Adrenal gland (tissue), 9 donors: ENCODE measurements at regions not wholly inside any gene's neighbourhood (a gene's known extent, or its start where the extent isn't known, plus 50 kb on each side); places are given as distances from the start of the nearest gene placed in this dataset.

Source experiments
- DNase-seq, 7 donors: peaks; one replicate each; pipeline ENCODE4 v3.0.0-alpha.2; 2019 to 2020
- H3K27ac ChIP-seq, 5 donors: fragments of 200-600 bp; sonication (generic) in 4 of 5; 1 replicate in 3 of 5; 2 replicates in 2 of 5; pipeline versions ENCODE4 v1.5.1 to v1.8.0; 2016 to 2020; ENCODE audit warnings: mild to moderate bottlenecking in 1 of 5
- H3K27me3 ChIP-seq: fragments of 200-600 bp; 2 replicates; pipeline ENCODE4 v1.8.0; 2021
- H3K36me3 ChIP-seq, 2 donors: fragments of 200-600 bp; replicated peaks in 1 of 2; 1 replicate in 1 of 2; 2 replicates in 1 of 2; pipeline versions ENCODE4 v1.5.1 to v1.8.0; 2018 to 2022
- H3K4me1 ChIP-seq, 2 donors: fragments of 200-600 bp; replicated peaks in 1 of 2; 1 replicate in 1 of 2; 2 replicates in 1 of 2; pipeline versions ENCODE4 v1.5.1 to v1.8.0; 2018 to 2021
- H3K4me3 ChIP-seq, 4 donors: fragments of 200-600 bp; sonication (generic) in 3 of 4; one replicate each; pipeline ENCODE4 v1.5.1; 2016 to 2018
- H3K9me3 ChIP-seq, 3 donors: fragments of 200-600 bp; sonication (generic) in 1 of 3; replicated peaks in 1 of 3; 1 replicate in 2 of 3; 2 replicates in 1 of 3; pipeline versions ENCODE4 v1.5.1 to v1.8.0; 2016 to 2021
- POLR2A ChIP-seq, 2 donors: fragments of 450-650 bp; IDR thresholded peaks; one replicate each; pipeline ENCODE4 v1.6.1; 2017; ENCODE audit warnings: antibody characterized with exemption in 2 of 2, mild to moderate bottlenecking in 2 of 2, moderate library complexity in 1 of 2
- WGBS, 4 donors: extraction: QIAGEN DNeasy Blood & Tissue Kit in 2 of 4; methylation state at CpG; one replicate each; pipeline versions ENCODE4 v1.1.5 to v1.1.7; 2013 to 2017; 5-methylcytosine and 5-hydroxymethylcytosine counted together
- intact Hi-C, 2 donors: fragments of 100-400 bp; cut with DNase I; formaldehyde crosslinking; loops; one replicate each; pipeline versions ENCODE4 v1.14.1 to v1.15.0; 2022 to 2023
- TF ChIP-seq, protein P1 (sequence below), 6 experiments: fragments of 450-650 bp in 4 of 6; fragments of 200-600 bp in 2 of 6; sonication (generic) in 1 of 6; IDR thresholded peaks; 1 replicate in 5 of 6; 2 replicates in 1 of 6; pipeline versions ENCODE4 v1.5.1 to v1.8.0; 2016 to 2021; ENCODE audit warnings: antibody characterized with exemption in 6 of 6, mild to moderate bottlenecking in 2 of 6, moderate library complexity in 1 of 6
- donor health status: healthy with polysubstance abuse.
- donor health status: Bipolar disorder and iron deficiency.
- donor health status: DM: yes; HTN: yes; CAD: no.
- donor health status: DM: no; HTN: no; CAD: no.
- donor health status: DM: no; HTN: no; CAD: no.

DNA sequence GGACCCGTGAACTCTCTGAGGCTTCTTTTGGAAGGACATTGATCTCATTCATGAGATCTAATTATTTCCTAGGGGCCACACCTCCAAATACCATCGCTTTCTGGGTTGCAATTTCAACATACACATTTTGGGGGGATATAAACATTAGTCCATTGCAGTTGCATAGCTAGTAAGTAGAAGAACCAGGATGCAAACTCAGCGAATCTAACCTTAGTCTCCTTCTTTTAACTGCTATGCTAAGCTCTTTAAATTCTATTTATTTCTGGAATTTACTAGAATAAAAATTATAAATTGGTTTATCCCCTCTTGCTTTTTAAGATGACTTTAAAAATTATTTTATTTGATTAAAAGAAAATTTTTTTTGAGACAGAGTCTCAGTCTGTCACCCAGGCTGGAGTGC, 232.5 kb upstream of the EEF2KMT start:
- DNase-seq: no peak
- Histone ChIP-seq H3K4me3 (no peak overlapping the region), H3K4me1 (no peaks in the 10 kb centered on the region), H3K36me3 (no peaks in the 10 kb centered on the region), H3K9me3 (no peaks in the 10 kb centered on the region), H3K27me3 (no peaks in the 10 kb centered on the region), H3K27ac (no peak overlapping the region)
- TF ChIP-seq POLR2A (IDR thresholded peaks at IDR 0.05): no peak
- TF ChIP-seq, protein P1, sequence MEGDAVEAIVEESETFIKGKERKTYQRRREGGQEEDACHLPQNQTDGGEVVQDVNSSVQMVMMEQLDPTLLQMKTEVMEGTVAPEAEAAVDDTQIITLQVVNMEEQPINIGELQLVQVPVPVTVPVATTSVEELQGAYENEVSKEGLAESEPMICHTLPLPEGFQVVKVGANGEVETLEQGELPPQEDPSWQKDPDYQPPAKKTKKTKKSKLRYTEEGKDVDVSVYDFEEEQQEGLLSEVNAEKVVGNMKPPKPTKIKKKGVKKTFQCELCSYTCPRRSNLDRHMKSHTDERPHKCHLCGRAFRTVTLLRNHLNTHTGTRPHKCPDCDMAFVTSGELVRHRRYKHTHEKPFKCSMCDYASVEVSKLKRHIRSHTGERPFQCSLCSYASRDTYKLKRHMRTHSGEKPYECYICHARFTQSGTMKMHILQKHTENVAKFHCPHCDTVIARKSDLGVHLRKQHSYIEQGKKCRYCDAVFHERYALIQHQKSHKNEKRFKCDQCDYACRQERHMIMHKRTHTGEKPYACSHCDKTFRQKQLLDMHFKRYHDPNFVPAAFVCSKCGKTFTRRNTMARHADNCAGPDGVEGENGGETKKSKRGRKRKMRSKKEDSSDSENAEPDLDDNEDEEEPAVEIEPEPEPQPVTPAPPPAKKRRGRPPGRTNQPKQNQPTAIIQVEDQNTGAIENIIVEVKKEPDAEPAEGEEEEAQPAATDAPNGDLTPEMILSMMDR (IDR thresholded peaks at IDR 0.05): no peak
- WGBS, 4 donors: 71 to 79% (median 76%) methylated on average over 3 of the region's 3 CpGs
- intact Hi-C loops: no loop called here

DNA sequence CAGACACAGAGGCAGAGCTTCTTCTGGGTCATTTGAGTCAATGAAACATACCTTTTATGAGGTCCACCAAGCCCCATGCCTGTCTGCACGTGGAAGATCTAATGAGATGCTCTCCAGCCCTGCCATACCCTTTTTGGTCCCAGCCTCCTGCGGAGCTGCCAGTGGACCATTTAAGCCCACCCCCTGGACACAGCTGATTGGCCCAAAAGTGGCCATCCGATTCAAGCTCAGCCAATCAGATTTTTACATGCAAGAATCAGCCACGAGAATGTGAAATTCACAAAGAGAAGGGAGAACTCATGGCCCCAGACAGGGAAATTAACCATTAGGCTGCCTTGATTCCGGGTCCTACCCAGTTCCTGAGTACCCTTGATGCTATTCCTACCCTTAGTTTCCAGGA, 231.0 kb upstream of the EEF2KMT start:
- TF ChIP-seq POLR2A (IDR thresholded peaks at IDR 0.05): no peak
- TF ChIP-seq, protein P1 (IDR thresholded peaks at IDR 0.05): no peak
- Histone ChIP-seq H3K4me3 (no peak overlapping the region), H3K27ac (no peak overlapping the region), H3K4me1 (no peaks in the 10 kb centered on the region), H3K27me3 (no peaks in the 10 kb centered on the region), H3K9me3 (no peaks in the 10 kb centered on the region), H3K36me3 (no peaks in the 10 kb centered on the region)
- no peak for DNase-seq
- intact Hi-C loops: no loop called here
- WGBS, 4 donors: 58 to 71% (median 63%) methylated on average over 5 of the region's 5 CpGs

DNA sequence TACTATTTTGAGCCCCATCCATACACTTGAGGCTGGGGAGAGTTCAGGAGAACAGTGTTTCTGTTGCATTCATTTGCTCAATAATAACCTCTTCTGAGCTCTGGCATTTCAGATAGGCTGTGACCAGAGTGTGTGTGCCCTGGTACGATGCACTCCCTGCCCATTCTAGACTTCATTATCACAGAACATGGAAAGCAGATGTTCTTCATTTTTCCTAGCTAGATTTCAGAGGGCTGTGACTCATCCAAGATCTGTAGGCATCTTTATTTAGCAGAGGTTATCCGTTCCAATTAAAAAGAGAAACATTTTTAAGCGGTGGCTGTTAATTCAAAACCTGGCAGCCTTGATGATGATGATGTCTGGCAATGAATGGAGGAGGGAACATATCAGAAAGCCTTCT, 228.8 kb upstream of the EEF2KMT start:
- no peaks in the 10 kb centered on the region for H3K4me1 ChIP-seq
- intact Hi-C loops: no loop called here
- no peaks in the 10 kb centered on the region for H3K27me3 ChIP-seq
- no peaks in the 10 kb centered on the region for H3K9me3 ChIP-seq
- DNase-seq: no peak
- no peak overlapping the region for H3K27ac ChIP-seq
- no peak overlapping the region for H3K4me3 ChIP-seq
- 66 to 80% (median 74%) methylated on average over 3 of the region's 3 CpGs for WGBS, 4 donors
- H3K36me3 ChIP-seq: no peaks in the 10 kb centered on the region
- TF ChIP-seq POLR2A (IDR thresholded peaks at IDR 0.05): no peak
- TF ChIP-seq, protein P1 (IDR thresholded peaks at IDR 0.05): no peak

DNA sequence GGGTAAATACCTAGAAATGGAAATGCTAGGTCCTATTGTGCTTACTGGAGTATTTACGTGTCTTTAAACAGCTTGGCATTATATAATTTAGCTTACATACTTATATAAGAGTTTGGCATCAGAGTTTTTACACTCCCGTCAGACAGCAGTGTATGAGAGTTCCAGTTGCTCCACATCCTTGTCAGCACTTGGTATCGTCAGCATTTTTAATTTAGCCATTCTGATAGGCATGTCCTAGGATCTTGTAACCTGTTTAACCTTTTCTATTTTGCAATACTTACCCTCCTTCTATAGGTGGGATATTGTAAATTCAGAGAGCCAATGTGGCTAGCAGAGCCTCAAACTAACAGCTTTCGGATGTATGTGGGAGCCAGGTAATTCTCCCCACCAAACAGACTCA, 228.3 kb upstream of the EEF2KMT start:
- intact Hi-C loops: no loop called here
- 61 to 66% (median 62%) methylated on average over 4 of the region's 4 CpGs for WGBS, 4 donors
- Histone ChIP-seq H3K9me3 (no peaks in the 10 kb centered on the region), H3K4me1 (no peaks in the 10 kb centered on the region), H3K27me3 (no peaks in the 10 kb centered on the region), H3K27ac (no peak overlapping the region), H3K4me3 (no peak overlapping the region), H3K36me3 (no peaks in the 10 kb centered on the region)
- no peak for DNase-seq
- TF ChIP-seq, protein P1 (IDR thresholded peaks at IDR 0.05): no peak
- TF ChIP-seq POLR2A (IDR thresholded peaks at IDR 0.05): no peak
